SK-N-SH (cell line): ENCODE measurements at regions not wholly inside any gene's neighbourhood (a gene's known extent, or its start where the extent isn't known, plus 50 kb on each side); places are given as distances from the start of the nearest gene placed in this dataset.

Experiments
- CTCF ChIA-PET: fragments of 300-600, 350-600 bp; formaldehyde crosslinking; extraction: SDS; loops from one replicate; lab custom pipeline; 2021; lab: Yijun Ruan, JAX
- POLR2A ChIA-PET: fragments of 350-600 bp; sonication (Branson Sonifier 250); formaldehyde crosslinking; extraction: SDS; loops from one replicate; lab custom pipeline; 2020; ENCODE audit warnings: antibody characterized with exemption, inconsistent platforms; lab: Yijun Ruan, JAX
- DNase-seq: peaks from one replicate; pipeline ENCODE4 v3.0.0; 2012
- H2AFZ ChIP-seq: fragments of 200-600 bp; sonication (generic); 2 replicates; pipeline ENCODE4 v1.8.1; 2016; ENCODE audit warnings: antibody characterized with exemption, mild to moderate bottlenecking, low read depth
- H3F3A ChIP-seq: fragments of 200-600 bp; sonication (generic); replicated peaks from 2 replicates; pipeline ENCODE3; 2016; ENCODE audit warnings: antibody characterized with exemption, mild to moderate bottlenecking; ENCODE audit not compliant: insufficient read depth
- H3K27ac ChIP-seq, 2 experiments: fragments of 200-500 bp in 1 of 2; fragments of 200-600 bp in 1 of 2; sonication (Bioruptor generic) in 1 of 2; sonication (generic), shearing (Covaris generic) in 1 of 2; 2 replicates each; pipeline versions ENCODE4 v1.5.1 to v1.6.1; 2014 to 2016; ENCODE audit warnings: low read depth in 2 of 2, inconsistent platforms in 1 of 2, low read length in 1 of 2, mild to moderate bottlenecking in 1 of 2, mixed read lengths in 1 of 2
- H3K27me3 ChIP-seq: fragments of 200-600 bp; sonication (generic), shearing (Covaris generic); 2 replicates; pipeline ENCODE4 v1.6.1; 2016; ENCODE audit warnings: mixed run types; ENCODE audit not compliant: insufficient read depth
- H3K36me3 ChIP-seq, 2 experiments: fragments of 200-500 bp in 1 of 2; fragments of 200-600 bp in 1 of 2; sonication (Bioruptor generic) in 1 of 2; sonication (generic) in 1 of 2; replicated peaks in 1 of 2; 2 replicates each; pipeline versions ENCODE3 to v1.5.1; 2014 to 2016; ENCODE audit warnings: low read length in 1 of 2, mild to moderate bottlenecking in 1 of 2; ENCODE audit not compliant: insufficient read depth in 2 of 2, control insufficient read depth in 1 of 2
- H3K4me1 ChIP-seq, 2 experiments: fragments of 200-500 bp in 1 of 2; fragments of 200-600 bp in 1 of 2; sonication (Bioruptor generic) in 1 of 2; sonication (generic), shearing (Covaris generic) in 1 of 2; 2 replicates each; pipeline versions ENCODE4 v1.5.1 to v1.6.1; 2014 to 2016; ENCODE audit warnings: low read depth in 1 of 2, low read length in 1 of 2, mixed run types in 1 of 2; ENCODE audit not compliant: insufficient read depth in 2 of 2, control insufficient read depth in 1 of 2
- H3K4me2 ChIP-seq: fragments of 200-600 bp; sonication (generic), shearing (Covaris generic); 2 replicates; pipeline ENCODE4 v1.6.1; 2017; ENCODE audit warnings: mixed run types
- H3K4me3 ChIP-seq, 2 experiments: fragments of 200-500 bp in 1 of 2; fragments of 200-600 bp in 1 of 2; sonication (Bioruptor generic) in 1 of 2; sonication (generic), shearing (Covaris generic) in 1 of 2; 2 replicates each; pipeline versions ENCODE4 v1.5.1 to v1.8.1; 2014 to 2016; ENCODE audit warnings: low read depth in 2 of 2, inconsistent platforms in 1 of 2, low read length in 1 of 2, mild to moderate bottlenecking in 1 of 2, mixed read lengths in 1 of 2, moderate library complexity in 1 of 2
- H3K79me2 ChIP-seq: fragments of 200-600 bp; sonication (generic); 2 replicates; pipeline ENCODE4 v1.8.1; 2017; ENCODE audit warnings: mild to moderate bottlenecking; ENCODE audit not compliant: insufficient read depth
- H3K9ac ChIP-seq: fragments of 200-600 bp; sonication (generic); 2 replicates; pipeline ENCODE4 v1.6.1; 2017; ENCODE audit warnings: mixed run types
- H3K9me2 ChIP-seq: fragments of 200-600 bp; sonication (generic); 2 replicates; pipeline ENCODE4 v1.6.1; 2017; ENCODE audit warnings: mixed run types
- H3K9me3 ChIP-seq: fragments of 200-600 bp; sonication (generic); 2 replicates; pipeline ENCODE4 v1.6.1; 2017; ENCODE audit warnings: mixed run types, mild to moderate bottlenecking, moderate library complexity
- H4K20me1 ChIP-seq: fragments of 200-600 bp; sonication (generic); 2 replicates; pipeline ENCODE4 v1.6.1; 2017; ENCODE audit warnings: mild to moderate bottlenecking, mixed run types; ENCODE audit not compliant: insufficient read depth
- ELF1 ChIP-seq: IDR thresholded peaks from 2 replicates; pipeline ENCODE4 v1.4.0; 2012
- EP300 ChIP-seq, 2 experiments: IDR thresholded peaks; 2 replicates each; pipeline versions ENCODE4 v1.4.0 to v1.6.1; 2012; ENCODE audit warnings: borderline replicate concordance in 1 of 2, low read depth in 1 of 2, low read length in 1 of 2
- EZH2phosphoT487 ChIP-seq: fragments of 200-600 bp; sonication (generic); IDR thresholded peaks from 2 replicates; pipeline ENCODE4 v1.6.1; 2017; ENCODE audit warnings: low read depth, mixed run types, mild to moderate bottlenecking, antibody characterized with exemption, moderate library complexity, borderline replicate concordance
- FOSL2 ChIP-seq: IDR thresholded peaks from 2 replicates; pipeline ENCODE4 v1.4.0; 2012; ENCODE audit warnings: low read depth, mild to moderate bottlenecking, moderate library complexity, borderline replicate concordance
- FOXJ3 ChIP-seq: sonication (generic); formaldehyde crosslinking; IDR thresholded peaks from 2 replicates; pipeline ENCODE4 v1.5.1; 2020; ENCODE audit warnings: mild to moderate bottlenecking, missing genetic modification reagents
- FOXM1 ChIP-seq: IDR thresholded peaks from 2 replicates; pipeline ENCODE4 v1.4.0; 2012; ENCODE audit warnings: low read depth, mild to moderate bottlenecking
- MXI1 ChIP-seq: IDR thresholded peaks from 2 replicates; pipeline ENCODE4 v1.6.1; 2012; ENCODE audit warnings: mild to moderate bottlenecking, low read depth, low read length, improper control_type of control experiment
- NFIC ChIP-seq: IDR thresholded peaks from 2 replicates; pipeline ENCODE4 v1.4.0; 2012; ENCODE audit warnings: borderline replicate concordance
- POLR2AphosphoS5 ChIP-seq: IDR thresholded peaks from 2 replicates; pipeline ENCODE4 v1.6.1; 2012; ENCODE audit warnings: low read depth, low read length
- RCOR1 ChIP-seq: fragments of 150-350 bp; IDR thresholded peaks from 2 replicates; pipeline ENCODE4 v1.6.1; 2017; ENCODE audit warnings: antibody characterized with exemption, low read length
- SIN3A ChIP-seq: IDR thresholded peaks from 2 replicates; pipeline ENCODE4 v1.6.1; 2012; ENCODE audit warnings: low read depth, mild to moderate bottlenecking, low read length, moderate library complexity, borderline replicate concordance
- SMC3 ChIP-seq: IDR thresholded peaks from 2 replicates; pipeline ENCODE4 v1.6.1; 2012; ENCODE audit warnings: low read depth, low read length, improper control_type of control experiment
- TAF1 ChIP-seq: IDR thresholded peaks from 2 replicates; pipeline ENCODE4 v1.6.1; 2012; ENCODE audit warnings: low read depth, mild to moderate bottlenecking, low read length, moderate library complexity, borderline replicate concordance
- YY1 ChIP-seq: IDR thresholded peaks from 2 replicates; pipeline ENCODE4 v1.4.0; 2012; ENCODE audit warnings: low read depth, mild to moderate bottlenecking
- WGBS: methylation state at CpG from one replicate; pipeline ENCODE4 v1.1.6; 2017; ENCODE audit warnings: low lambda C conversion rate; 5-methylcytosine and 5-hydroxymethylcytosine counted together
- TF ChIP-seq, protein P1 (sequence below): IDR thresholded peaks from 2 replicates; pipeline ENCODE4 v1.4.0; 2012; ENCODE audit warnings: low read depth, borderline replicate concordance
- TF ChIP-seq, protein P2 (sequence below): fragments of 150-350 bp; IDR thresholded peaks from 2 replicates; pipeline ENCODE4 v1.6.1; 2016; ENCODE audit warnings: mild to moderate bottlenecking, low read depth, low read length
- TF ChIP-seq, protein P3 (sequence below): IDR thresholded peaks from 2 replicates; pipeline ENCODE4 v1.4.0; 2012; ENCODE audit warnings: low read depth, borderline replicate concordance
- TF ChIP-seq, protein P4 (sequence below): IDR thresholded peaks from 2 replicates; pipeline ENCODE4 v1.6.1; 2012; ENCODE audit warnings: mild to moderate bottlenecking, low read depth, low read length, moderate library complexity
- TF ChIP-seq, protein P5 (sequence below): fragments of 200-600 bp; sonication (generic); IDR thresholded peaks from 2 replicates; pipeline ENCODE4 v1.6.1; 2017; ENCODE audit warnings: antibody characterized with exemption, mild to moderate bottlenecking, moderate library complexity
- TF ChIP-seq, protein P6 (sequence below): fragments of 150-350 bp; IDR thresholded peaks from 2 replicates; pipeline ENCODE4 v1.6.1; 2017; ENCODE audit warnings: antibody characterized with exemption, low read length, low read depth, borderline replicate concordance

DNA sequence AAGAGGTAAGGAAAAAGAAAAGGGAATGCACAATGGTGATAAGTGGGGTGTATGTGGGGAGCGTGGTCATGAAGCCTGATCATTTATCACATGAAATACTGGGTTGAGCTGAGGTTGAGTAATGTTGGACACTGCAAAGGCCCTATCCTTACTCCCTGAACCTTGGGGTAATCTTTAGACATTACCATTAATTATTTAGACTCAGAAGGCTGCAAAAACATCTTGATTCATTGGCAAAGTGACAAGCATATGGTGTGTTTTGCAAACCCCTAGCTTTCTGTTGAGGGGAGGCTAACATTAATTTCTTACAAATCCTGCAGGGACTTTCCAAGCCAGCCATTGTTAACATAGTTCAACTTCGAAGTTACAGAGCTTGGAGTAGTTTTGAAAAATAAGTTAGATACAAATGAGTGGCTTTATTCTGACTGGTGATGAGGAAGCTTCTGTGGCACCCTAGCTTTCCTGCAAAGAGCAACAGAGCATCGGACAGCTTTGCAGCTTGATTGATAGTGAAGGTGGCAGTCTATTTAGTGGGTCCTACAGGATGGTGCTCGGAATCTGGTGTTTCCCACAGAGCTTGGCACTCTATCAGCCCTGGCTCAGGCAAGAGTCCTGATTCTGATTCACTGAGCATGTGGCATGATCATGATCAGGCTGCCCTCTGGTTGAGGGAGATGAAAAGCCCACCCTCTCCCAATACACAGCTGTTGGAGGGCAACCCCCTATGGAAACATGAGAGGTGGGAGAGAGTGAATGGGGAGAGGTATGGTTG is 153.7 kb upstream of the NPVF start (continued):
- TF ChIP-seq, protein P1, sequence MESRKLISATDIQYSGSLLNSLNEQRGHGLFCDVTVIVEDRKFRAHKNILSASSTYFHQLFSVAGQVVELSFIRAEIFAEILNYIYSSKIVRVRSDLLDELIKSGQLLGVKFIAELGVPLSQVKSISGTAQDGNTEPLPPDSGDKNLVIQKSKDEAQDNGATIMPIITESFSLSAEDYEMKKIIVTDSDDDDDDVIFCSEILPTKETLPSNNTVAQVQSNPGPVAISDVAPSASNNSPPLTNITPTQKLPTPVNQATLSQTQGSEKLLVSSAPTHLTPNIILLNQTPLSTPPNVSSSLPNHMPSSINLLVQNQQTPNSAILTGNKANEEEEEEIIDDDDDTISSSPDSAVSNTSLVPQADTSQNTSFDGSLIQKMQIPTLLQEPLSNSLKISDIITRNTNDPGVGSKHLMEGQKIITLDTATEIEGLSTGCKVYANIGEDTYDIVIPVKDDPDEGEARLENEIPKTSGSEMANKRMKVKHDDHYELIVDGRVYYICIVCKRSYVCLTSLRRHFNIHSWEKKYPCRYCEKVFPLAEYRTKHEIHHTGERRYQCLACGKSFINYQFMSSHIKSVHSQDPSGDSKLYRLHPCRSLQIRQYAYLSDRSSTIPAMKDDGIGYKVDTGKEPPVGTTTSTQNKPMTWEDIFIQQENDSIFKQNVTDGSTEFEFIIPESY, result no peak
- TF ChIP-seq POLR2AphosphoS5, result no peak

DNA sequence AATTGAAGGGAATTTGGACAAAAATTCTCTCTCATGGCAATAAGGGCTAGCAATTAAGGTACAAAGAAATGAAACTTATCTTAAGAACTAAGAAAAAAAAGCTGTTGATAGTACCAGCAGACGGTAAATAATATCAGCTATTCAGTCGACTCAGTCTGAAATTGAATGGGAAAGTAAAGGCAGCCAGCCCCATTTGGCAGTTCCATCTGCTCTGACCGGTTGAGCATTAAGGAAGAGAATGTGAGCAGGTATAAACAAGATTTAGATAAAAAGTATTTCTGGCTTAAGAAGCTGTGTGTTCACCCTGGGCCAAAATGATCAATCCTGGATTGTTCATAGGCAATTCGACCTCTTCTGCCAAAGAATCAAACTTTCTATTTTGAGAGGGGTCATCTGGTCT is 154.6 kb upstream of the NPVF start:
- H3K36me3 ChIP-seq, result no peaks in the 10 kb centered on the region
- H3K79me2 ChIP-seq, result no peaks in the 10 kb centered on the region
- no peaks in the 10 kb centered on the region for H3K27me3 ChIP-seq
- H3K27ac ChIP-seq, result no peak overlapping the region
- H3K9me2 ChIP-seq, result no peaks in the 10 kb centered on the region
- H3K9ac ChIP-seq, result no peak overlapping the region
- 18% methylated on average over 4 of the region's 4 CpGs for WGBS
- H2AFZ ChIP-seq, result no peak overlapping the region
- CTCF ChIA-PET, result interaction anchor here (0.7 to 17.5 kb wide), 9 partner anchors 9 to 469 kb away, joined by 3 to 526 read pairs (median 6); no protein-coding TSS in a partner anchor
- POLR2A ChIA-PET, result no interaction called here
- no peak overlapping the region for H3K4me2 ChIP-seq
- H3K4me1 ChIP-seq, result peaks cover 0 to 10% of the 10 kb centered on the region in 2 experiments; a peak in 1 of 4 replicates
- H3K4me3 ChIP-seq, result no peak overlapping the region
- no peaks in the 10 kb centered on the region for H3F3A ChIP-seq
- DNase-seq, result no peak
- H4K20me1 ChIP-seq, result no peaks in the 10 kb centered on the region
- H3K9me3 ChIP-seq, result no peaks in the 10 kb centered on the region
- TF ChIP-seq, protein P2, sequence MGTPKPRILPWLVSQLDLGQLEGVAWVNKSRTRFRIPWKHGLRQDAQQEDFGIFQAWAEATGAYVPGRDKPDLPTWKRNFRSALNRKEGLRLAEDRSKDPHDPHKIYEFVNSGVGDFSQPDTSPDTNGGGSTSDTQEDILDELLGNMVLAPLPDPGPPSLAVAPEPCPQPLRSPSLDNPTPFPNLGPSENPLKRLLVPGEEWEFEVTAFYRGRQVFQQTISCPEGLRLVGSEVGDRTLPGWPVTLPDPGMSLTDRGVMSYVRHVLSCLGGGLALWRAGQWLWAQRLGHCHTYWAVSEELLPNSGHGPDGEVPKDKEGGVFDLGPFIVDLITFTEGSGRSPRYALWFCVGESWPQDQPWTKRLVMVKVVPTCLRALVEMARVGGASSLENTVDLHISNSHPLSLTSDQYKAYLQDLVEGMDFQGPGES, result no peak
- TF ChIP-seq YY1 (no peak), MXI1 (no peak), TAF1 (no peak), RCOR1 (no peak), SIN3A (no peak), EP300 (IDR thresholded peaks at IDR 0.05; ENCODE audit: borderline replicate concordance in 1 of 2, low read depth in 1 of 2, low read length in 1 of 2) (no peak), FOSL2 (no peak), FOXM1 (no peak), FOXJ3 (CRISPR knock-in tag) (no peak), NFIC (no peak), ELF1 (no peak), SMC3 (no peak), EZH2phosphoT487 (no peak)
- TF ChIP-seq, protein P3, sequence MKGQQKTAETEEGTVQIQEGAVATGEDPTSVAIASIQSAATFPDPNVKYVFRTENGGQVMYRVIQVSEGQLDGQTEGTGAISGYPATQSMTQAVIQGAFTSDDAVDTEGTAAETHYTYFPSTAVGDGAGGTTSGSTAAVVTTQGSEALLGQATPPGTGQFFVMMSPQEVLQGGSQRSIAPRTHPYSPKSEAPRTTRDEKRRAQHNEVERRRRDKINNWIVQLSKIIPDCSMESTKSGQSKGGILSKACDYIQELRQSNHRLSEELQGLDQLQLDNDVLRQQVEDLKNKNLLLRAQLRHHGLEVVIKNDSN, result no peak
- TF ChIP-seq, protein P4, sequence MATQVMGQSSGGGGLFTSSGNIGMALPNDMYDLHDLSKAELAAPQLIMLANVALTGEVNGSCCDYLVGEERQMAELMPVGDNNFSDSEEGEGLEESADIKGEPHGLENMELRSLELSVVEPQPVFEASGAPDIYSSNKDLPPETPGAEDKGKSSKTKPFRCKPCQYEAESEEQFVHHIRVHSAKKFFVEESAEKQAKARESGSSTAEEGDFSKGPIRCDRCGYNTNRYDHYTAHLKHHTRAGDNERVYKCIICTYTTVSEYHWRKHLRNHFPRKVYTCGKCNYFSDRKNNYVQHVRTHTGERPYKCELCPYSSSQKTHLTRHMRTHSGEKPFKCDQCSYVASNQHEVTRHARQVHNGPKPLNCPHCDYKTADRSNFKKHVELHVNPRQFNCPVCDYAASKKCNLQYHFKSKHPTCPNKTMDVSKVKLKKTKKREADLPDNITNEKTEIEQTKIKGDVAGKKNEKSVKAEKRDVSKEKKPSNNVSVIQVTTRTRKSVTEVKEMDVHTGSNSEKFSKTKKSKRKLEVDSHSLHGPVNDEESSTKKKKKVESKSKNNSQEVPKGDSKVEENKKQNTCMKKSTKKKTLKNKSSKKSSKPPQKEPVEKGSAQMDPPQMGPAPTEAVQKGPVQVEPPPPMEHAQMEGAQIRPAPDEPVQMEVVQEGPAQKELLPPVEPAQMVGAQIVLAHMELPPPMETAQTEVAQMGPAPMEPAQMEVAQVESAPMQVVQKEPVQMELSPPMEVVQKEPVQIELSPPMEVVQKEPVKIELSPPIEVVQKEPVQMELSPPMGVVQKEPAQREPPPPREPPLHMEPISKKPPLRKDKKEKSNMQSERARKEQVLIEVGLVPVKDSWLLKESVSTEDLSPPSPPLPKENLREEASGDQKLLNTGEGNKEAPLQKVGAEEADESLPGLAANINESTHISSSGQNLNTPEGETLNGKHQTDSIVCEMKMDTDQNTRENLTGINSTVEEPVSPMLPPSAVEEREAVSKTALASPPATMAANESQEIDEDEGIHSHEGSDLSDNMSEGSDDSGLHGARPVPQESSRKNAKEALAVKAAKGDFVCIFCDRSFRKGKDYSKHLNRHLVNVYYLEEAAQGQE, result no peak
- TF ChIP-seq, protein P5, sequence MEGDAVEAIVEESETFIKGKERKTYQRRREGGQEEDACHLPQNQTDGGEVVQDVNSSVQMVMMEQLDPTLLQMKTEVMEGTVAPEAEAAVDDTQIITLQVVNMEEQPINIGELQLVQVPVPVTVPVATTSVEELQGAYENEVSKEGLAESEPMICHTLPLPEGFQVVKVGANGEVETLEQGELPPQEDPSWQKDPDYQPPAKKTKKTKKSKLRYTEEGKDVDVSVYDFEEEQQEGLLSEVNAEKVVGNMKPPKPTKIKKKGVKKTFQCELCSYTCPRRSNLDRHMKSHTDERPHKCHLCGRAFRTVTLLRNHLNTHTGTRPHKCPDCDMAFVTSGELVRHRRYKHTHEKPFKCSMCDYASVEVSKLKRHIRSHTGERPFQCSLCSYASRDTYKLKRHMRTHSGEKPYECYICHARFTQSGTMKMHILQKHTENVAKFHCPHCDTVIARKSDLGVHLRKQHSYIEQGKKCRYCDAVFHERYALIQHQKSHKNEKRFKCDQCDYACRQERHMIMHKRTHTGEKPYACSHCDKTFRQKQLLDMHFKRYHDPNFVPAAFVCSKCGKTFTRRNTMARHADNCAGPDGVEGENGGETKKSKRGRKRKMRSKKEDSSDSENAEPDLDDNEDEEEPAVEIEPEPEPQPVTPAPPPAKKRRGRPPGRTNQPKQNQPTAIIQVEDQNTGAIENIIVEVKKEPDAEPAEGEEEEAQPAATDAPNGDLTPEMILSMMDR, result no peak
- TF ChIP-seq, protein P6, sequence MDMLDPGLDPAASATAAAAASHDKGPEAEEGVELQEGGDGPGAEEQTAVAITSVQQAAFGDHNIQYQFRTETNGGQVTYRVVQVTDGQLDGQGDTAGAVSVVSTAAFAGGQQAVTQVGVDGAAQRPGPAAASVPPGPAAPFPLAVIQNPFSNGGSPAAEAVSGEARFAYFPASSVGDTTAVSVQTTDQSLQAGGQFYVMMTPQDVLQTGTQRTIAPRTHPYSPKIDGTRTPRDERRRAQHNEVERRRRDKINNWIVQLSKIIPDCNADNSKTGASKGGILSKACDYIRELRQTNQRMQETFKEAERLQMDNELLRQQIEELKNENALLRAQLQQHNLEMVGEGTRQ, result no peak
